Activated CD4-positive, alpha-beta T cell treated with anti-CD3 and anti-CD28 coated beads, Interleukin-2, amount 50 U/mL, for 48 hours (primary cell): ENCODE measurements at regions not wholly inside any gene's neighbourhood (a gene's known extent, or its start where the extent isn't known, plus 50 kb on each side); places are given as distances from the start of the nearest gene placed in this dataset.

ENCODE experiments used
- DNase-seq, 2 experiments: peaks; one replicate each; pipeline ENCODE4 v3.0.0-alpha.2; 2020

DNA sequence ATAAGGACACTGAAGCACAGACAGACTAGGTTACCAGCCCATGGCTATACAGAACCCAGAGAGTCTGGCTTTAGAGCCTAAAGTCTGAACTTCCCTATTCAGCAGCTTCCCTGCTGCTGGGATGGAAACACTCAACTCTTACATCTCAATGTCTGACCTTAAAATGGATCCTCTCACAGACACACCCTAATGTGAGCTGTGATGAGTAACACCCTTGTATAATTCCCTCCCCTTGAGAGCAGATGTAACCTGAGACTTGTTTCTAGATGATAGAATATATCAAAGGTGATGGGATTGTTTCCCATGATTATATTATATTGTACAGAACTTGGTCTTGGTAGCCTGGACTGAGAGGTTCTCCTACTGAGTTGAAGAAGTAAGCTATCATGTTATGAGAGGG lies 577.1 kb upstream of the KLHL29 start:
- no peak for DNase-seq

DNA sequence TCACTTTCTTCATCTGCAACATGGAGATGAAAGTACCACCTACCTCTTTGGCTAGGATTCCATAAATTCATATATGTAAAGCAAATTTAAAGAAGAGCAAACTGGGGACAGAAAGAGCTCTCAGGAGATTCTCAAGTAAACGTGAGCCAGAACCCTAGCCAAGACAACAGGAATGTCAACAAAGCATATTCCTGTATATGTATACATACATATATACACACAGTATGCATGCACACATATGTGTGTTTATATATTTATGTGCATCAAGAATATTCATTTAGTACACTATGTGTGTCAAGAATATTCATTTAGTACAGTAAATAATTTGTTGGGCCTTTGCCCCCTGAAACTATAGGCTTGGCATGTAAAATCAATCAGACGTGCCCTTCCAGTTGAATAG lies 574.4 kb upstream of the KLHL29 start:
- DNase-seq: no peak

DNA sequence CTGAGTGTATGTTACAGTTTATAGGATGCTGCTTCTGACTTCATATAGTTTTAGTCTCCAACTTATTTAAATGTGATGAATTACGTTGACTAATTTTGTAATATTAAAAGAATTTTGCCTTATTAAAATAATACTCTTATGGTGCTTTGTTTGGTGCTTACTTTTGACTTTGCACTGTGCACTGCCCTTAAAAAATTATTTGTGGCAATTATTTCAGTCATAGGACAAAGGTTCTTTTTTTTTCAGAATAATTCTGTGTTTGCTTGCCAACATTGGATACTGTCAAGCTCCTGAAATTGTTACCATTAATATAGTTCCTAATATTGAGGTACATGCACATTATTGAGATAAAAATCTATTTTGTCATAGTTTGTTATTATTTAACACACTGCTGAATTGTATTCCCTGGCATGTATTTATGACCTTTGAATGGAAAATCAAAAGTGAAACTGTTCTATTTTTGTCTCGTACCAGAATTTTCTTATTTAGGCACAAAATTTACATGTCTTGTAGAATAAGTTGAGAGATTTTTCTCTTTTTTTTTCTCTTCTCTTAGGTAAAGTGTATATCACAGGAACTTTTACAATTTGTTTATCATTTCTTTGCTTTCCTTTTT lies 572.8 kb upstream of the KLHL29 start:
- DNase-seq: no peak

DNA sequence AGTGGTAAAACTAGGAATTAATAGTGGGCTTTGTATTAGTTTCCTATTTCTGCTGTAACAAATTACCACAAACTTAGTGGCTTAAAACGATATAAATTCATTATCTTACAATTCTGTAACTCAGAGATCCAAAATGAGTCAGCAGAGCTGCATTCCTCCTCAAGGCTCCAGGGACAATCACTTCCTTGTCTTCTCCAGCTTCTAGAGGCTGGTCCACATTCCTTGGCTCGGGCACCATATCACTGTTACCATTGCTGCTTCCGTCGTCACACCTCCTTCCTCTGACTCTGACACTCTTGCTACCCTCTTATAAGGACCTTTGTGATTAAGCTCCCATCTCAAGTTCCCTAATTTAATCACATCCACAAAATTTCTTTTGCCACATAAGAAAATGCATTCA lies 567.8 kb upstream of the KLHL29 start:
- no peak for DNase-seq

DNA sequence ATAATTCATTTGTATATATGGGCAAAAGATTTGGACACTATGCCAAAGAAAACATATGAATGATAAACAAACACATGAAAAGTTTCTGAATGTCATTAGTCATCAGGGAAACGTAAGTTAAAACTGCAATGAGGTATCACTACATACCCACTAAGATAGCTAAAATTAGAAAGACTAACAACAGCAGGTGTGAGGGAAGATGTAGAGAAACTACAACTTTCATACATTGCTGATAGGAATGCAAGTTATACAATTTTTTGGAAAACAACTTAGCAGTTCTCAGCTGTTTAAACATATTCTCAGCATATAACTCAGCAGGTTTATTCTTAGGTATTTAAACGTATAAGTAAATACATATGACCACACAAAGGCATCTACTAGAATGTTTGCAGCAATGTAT lies 563.5 kb upstream of the KLHL29 start:
- DNase-seq: no peak

DNA sequence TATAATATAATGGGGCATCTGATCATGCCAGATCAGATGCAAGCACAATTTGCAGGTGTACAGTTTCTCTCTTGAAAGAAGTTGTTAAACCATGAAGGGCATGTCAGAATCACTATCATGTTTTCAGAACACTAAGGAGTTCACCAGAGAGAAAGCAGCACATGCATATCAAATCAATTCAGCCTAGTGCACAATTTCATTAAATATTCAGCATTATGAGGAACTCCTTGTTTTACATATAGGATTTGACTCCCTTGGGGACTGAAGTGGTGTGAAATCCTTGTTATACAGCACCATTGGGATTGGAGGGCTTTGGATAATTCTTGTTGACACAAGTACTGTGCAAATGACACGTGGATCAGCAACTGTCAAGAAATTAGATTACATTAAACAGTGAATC lies 562.1 kb upstream of the KLHL29 start:
- DNase-seq: no peak

DNA sequence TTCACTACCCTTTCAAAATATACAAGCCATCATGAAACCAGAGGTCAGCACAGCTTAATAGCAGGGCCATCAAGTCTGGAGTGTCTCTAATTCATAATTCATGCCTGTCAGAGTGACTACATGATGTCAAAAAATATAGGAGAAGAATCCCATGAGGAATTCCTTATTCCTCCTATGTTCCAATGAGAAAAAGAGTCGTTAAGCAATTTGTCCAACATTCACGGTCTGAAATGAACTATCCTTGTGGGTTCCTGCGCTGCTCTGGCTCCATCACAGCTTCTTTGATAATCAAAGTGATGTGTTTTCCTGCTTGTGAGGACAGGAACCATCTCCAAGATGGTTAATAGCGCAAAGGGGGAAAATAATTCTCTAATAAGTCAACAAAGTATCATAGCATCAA lies 560.4 kb upstream of the KLHL29 start:
- DNase-seq: no peak

DNA sequence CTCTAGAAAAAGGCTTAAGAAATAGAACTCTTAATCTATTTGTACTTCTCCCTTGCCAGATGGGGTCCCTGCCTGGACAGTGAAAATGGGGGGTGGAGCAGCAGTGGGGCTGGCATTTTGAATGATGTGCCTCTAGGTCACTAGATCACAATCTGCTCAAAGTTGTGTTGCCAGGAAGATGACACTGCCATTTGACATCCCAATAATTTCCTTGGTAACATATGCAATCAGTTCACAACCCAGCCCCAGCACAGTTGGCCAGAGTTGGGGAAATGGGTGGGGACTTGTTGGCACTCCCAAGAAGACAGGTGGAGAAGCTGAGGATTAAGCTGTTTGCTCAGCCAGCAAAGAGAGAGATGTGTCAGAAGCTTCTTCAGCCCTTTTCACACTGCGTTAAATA lies 558.3 kb upstream of the KLHL29 start:
- DNase-seq: no peak

DNA sequence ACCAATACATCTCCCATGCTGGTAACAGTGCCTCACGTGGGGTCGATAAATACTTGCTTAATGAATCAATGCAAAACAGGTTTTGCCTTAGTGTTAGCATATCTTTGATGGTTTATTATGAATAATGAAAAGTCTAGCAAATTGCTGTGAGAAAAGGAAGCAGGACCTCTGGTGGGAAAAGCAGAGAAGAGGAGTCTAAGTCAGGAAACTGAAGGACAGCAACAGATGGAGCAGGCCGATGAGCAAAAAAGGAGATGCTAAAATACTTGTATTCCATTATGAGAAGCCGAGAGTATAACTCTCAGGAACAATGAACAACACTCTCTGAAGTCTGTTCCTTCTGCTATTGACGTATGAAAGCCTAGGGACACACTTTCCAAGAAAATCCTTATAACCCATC lies 555.2 kb upstream of the KLHL29 start:
- no peak for DNase-seq

DNA sequence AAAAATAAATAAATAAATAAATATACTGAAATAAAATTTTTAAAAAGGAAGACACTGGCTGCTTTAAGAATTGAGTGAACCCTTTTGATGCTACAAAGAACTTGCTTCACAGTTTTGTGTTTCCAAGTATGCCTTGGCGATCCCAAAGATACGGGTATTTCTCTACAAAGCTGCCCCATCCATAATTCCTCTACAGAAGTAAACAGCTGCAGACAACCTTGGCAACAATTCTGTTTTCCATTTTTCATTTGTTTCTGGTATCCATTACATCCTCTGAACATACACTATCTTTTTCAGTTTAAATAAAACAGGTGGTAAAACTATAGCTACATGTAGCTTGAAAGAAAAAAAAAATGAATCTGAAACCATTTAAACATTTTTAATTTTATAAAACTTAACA lies 552.8 kb upstream of the KLHL29 start:
- no peak for DNase-seq

DNA sequence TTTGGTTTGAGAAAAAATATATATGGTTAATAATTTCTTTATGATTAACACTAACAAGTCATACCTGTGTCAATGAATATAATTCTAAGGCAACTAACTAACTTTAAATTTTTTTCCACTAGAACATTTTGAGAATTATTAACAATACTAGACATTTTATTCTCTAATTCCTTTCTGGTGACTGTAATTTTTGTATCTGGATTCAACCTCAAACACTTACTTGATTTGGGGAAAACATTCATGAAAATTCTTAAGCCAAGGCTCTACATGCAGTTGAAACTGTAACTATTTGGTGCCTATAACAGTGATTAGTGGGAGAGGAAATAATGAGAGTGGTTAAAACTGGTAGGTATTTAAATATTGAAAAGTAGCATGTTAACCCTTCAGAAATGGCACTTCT lies 546.5 kb upstream of the KLHL29 start:
- no peak for DNase-seq

DNA sequence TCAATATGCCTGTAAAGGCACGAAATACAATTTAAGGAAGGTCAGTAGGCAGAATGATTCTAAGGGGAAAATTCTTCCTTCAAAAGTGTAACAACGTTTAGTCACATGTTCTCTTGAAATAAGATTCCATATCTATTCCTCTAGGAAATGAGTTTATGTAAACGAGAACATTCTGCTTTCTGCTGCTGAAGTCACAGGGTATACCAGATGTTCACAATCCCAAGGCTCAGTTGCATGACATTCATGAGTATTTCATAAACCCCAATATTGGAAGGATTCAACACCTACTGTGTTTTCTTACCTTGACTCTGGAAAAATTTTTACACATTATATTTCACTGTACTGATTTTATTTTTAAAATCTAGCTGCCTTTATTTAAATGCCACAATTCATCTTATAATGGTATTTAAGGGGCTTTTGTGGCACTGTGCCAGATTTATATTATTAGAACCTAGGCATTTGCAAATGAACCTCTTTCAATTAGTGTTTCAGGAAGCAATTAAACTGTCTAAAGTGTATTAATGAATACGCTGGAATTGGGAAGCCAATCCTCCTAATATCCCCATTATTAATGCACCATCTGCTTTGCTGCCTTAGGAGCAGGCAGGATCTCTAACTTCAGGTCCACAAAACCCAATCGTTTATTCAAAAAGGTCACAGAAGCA lies 542.6 kb upstream of the KLHL29 start:
- DNase-seq: no peak

DNA sequence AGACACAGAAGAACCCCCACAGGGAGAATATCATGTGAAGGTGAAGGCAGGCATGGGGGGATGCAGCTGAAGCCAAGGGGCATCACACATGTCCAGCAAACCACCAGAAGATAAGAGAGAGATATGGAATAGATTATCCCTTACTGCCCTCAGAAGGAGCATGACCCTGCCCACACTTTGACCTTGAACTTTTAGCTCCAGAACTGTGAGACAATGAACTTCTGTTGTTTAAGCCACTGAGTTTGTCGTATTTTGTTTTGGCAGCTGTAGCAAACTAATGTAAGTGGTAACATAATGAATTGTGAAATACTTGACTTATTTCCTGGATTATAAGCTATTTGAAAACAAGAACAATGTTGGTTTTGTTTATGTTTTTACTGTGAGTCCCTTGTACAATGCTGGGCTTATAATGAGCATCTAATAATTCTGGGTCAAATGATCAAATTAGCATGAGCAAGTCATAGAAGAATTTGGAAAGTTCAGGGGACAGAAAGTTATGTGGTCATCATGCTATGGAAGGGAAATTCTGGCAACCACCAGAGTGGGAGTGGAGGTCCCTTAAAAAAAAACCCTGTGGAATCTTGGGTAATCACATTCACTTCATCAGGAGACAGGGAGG lies 541.0 kb upstream of the KLHL29 start:
- DNase-seq: no peak

DNA sequence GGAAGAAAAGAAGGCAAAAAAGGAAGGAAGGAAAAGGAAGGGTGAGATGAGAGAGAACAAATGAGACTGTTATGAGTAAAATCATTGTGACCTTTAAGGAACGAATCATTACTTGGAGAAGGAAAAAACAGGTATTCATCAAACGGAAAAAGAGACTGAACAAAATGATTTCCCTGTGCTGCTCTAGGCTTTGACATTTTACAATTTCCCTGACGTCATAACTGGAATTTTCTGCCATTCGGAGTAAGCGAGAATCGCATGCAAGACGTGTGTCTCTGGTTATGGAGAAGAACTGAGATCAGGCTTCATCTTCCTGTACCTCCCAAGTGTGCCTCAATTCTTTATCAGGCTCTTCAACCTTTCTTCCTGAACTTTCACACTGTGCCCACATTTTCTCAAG lies 534.7 kb upstream of the KLHL29 start:
- DNase-seq: no peak

DNA sequence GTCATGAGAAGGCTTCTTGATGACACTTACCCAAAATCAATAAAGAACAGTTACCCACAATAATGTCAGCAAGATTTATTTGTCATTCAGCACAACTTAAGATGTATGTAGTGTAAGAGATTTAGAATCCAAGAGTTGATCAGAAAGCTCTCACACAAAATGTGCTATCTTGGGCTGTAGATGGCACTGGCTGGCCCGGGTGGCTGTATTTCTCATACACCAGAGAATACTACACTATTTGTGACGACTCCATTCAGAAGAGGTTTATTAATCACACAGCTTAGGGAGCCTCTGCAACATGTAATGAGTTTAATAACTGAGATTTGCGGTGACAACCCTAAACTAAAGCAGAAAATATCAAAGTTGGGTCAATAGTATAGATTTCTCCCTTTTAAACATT lies 530.4 kb upstream of the KLHL29 start:
- no peak for DNase-seq

DNA sequence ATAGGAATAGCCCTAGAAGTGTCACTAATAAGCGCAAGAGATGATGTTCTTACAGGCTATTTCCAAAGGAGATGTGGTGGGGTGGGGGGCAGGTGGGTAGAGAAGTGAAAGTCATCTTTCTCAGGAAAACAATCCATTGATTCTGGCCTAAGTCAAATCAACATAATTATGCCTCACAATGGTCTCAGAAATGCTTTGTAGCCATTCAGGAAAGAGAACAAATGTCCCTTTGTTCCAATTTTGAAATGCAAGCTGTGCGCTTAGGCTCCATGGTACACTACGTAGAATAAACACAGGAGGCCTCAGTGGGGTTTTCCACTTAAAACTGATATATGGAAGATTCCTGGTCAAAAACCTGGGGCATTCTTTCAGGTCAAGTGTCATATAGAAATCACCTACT lies 529.9 kb upstream of the KLHL29 start:
- no peak for DNase-seq

DNA sequence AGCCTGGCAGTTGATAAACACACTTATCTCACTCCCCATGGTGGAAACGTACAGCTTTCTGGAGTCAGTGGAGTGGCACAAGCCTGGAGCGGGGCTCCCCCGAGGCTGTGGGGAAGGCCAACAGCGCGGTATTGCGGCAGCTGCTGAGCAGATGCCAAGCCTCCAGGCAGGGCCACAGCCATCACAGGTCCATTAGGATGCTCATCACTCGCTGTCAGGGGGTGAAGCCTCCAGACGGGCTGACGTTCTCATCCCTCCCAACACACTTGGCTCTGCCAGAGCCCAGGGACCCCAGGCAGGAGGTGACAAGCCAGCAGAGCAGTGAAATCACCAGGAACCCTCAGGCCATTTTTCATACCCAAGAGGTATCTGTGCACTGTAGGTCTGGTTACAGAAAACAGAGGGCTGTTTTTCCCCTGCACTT lies 529.2 kb upstream of the KLHL29 start:
- no peak for DNase-seq

DNA sequence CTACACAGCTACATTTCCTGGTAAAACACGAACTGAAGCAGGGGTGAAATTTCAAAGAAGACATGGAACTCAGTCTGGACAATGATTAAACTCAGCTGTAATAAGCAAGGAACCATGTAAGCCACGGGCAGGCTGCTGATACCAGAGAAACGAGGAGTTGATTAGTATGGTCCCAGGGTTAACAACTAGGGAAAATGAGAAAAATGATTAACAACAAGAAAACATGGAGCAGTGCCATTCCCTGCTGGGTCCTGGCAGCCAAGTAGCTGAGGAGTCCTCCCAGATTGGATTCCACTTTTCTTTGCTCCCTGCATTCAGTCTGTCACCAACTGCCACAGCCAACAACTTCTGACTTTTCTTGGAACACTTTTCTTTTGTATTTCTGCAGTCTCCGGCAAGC lies 517.0 kb upstream of the KLHL29 start:
- no peak for DNase-seq

DNA sequence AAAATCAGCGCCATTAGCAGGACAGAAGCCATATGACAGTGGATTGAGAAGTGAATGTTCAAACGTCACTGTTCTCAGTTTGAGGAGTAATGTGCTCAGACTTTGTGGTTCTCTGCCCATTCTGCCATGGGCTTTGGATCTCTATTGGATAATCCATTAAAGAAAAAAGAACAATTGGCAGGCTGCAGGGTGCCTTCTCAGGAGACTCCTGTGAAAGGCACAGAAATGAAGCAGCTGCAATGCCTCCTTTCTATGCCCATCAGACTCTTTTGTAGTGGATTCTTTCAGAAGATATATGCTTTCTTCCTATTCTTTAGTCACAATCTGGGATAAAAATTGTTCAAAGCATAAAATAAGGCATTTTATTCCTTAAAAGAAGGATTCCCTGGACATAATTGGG lies 506.9 kb upstream of the KLHL29 start:
- no peak for DNase-seq

DNA sequence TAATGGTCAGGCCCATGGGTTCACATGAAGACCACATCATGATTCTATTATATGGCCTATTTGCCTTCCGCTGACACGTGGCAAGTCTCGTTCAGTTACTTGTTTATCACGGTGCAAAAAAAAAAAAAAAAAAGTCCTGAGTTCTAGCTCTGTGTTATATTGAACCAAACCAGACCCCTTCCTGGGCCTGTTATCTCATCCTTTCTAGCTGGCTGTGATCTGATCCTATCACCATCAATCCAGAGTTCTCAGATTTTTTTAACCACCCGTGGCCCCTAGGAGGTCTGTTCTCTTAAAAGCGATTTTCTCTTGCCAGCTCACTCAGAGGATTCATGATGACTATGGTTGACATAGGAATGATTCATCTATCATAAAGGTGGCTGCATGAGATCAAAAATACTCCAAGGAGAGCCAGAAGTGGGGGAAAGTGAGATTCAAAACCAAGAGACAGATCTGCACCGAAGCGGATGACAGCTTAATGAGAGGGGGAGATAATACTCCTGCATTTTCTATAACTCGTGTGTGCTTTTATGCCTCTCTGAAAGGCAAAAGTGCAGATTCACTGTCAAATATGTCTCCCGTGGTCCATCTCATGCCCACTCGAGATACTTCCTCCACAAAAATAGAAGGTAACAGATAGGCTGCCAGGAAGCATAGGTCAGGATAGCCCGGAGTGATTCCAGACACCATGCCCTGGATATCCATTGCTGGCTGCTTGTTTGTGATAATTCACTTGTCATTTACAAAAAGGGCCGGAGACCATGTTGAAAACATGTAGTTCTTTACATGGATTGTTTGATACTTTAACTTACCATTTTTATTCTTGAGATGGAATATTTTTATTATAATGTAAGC lies 505.7 kb upstream of the KLHL29 start:
- DNase-seq: no peak

DNA sequence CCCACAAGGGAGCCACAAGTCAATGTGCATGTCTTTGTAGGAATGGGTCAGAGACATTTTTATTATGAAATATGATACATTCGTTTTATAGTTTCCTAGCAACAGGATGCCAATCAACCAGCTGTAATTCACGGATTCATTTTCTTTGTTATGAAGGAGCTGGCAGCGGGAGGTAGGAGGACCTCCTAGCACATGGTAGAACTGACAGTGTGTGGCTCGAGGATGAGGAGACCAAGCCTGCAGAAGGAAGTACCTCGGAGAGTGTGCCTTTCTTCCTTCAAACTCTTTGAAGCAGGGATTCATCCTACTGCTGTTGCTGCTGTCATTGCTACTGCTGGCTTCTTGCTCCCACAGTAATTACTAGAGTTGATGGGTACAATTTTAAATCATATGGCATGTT lies 504.8 kb upstream of the KLHL29 start:
- no peak for DNase-seq

DNA sequence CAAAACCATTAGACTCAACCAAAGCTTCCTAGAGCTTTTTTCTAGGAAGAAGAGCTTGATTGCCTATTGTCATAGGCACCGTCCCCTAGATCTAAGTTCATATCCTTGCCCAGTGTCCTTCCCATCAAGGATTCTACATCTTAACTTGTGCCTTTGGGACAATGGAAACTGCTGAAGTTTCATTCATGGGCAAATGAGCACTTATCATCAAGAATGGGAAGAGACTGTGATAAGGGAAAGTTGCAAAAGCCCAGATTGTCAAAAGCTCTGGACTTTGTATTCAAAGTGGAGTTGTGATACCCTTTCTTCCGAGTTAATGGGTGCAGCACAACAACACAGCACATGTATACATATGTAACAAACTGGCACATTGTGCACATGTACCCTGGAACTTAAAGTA lies 503.0 kb upstream of the KLHL29 start:
- no peak for DNase-seq

DNA sequence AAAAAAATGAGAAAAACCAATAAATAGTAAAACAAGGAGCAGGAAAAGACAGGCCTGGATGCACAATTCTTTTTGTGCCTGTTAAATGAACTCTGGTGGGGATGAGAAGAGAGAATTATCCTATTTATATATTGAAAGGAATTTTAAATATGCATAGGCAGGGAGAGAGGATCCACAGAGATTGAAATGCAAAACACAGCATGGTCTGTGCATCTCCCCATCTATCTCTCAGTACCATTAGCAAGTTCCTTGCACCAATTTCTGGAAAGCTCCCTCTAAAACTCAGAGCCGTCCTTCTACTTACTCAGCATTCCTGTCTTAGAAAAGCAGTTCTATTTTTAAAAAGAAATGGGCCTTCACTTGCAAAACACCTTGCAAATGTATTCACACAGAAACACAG lies 502.3 kb upstream of the KLHL29 start:
- DNase-seq: no peak

DNA sequence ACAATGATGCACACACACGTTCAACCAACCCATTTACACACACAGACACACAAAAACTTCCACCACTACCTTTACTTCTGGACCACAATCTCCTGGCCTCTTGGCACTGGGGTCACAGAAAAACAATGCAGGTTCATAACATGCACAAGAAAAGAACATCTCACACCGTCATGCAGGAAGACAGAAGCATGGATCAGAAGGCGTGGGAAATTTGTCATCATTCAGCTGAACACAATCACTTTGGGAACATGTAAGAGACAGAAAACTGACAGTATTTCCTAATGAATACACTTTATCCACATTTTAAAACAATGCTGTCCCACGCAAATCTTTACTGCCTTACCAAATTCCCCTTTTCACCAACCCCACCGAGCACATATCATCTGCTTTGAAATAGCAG lies 501.9 kb upstream of the KLHL29 start:
- no peak for DNase-seq
